Gastrocnemius medialis (tissue), 4 donors: ENCODE measurements at regions not wholly inside any gene's neighbourhood (a gene's known extent, or its start where the extent isn't known, plus 50 kb on each side); places are given as distances from the start of the nearest gene placed in this dataset.

Experiments used
- ATAC-seq, 2 donors: fragments of 150-250 bp; one replicate each; pipeline ENCODE4 v1.9.1; 2016
- DNase-seq, 2 donors: peaks; one replicate each; pipeline ENCODE4 v3.0.0-alpha.2; 2019
- H3K27ac ChIP-seq, 4 donors: fragments of 200-600 bp; sonication (generic); 1 replicate in 1 of 4; 2 replicates in 3 of 4; pipeline ENCODE4 v1.5.1; 2016 to 2018; ENCODE audit warnings: mild to moderate bottlenecking in 2 of 4, moderate library complexity in 1 of 4
- H3K27me3 ChIP-seq, 3 donors: fragments of 200-600 bp; sonication (generic) in 2 of 3; 1 replicate in 1 of 3; 2 replicates in 2 of 3; pipeline versions ENCODE4 v1.5.1 to v1.6.0; 2016 to 2019; ENCODE audit warnings: mild to moderate bottlenecking in 1 of 3, moderate library complexity in 1 of 3
- H3K36me3 ChIP-seq, 2 donors: fragments of 200-600 bp; sonication (generic) in 1 of 2; one replicate each; pipeline ENCODE4 v1.5.1; 2017 to 2018
- H3K4me1 ChIP-seq, 2 donors: fragments of 200-600 bp; sonication (generic) in 1 of 2; one replicate each; pipeline ENCODE4 v1.5.1; 2016 to 2017; ENCODE audit warnings: mild to moderate bottlenecking in 2 of 2
- H3K4me3 ChIP-seq, 4 donors: fragments of 200-600 bp; sonication (generic) in 3 of 4; 1 replicate in 1 of 4; 2 replicates in 3 of 4; pipeline ENCODE4 v1.5.1; 2016 to 2019; ENCODE audit warnings: mild to moderate bottlenecking in 2 of 4
- H3K9me3 ChIP-seq, 3 donors: fragments of 200-600 bp; sonication (generic) in 2 of 3; 1 replicate in 1 of 3; 2 replicates in 2 of 3; pipeline ENCODE4 v1.5.1; 2016 to 2019
- POLR2A ChIP-seq, 2 donors: fragments of 450-650 bp; IDR thresholded peaks; one replicate each; pipeline ENCODE4 v1.6.1; 2017; ENCODE audit warnings: antibody characterized with exemption in 2 of 2, mild to moderate bottlenecking in 2 of 2, moderate library complexity in 2 of 2
- in situ Hi-C, 4 donors: fragments of 200-750 bp; cut with MboI; loops; one replicate each; pipeline versions ENCODE4 v1.15.0 to v1.8.0; 2017; ENCODE audit warnings: low sequenced_read_pairs in 4 of 4
- intact Hi-C: fragments of 100-400 bp; cut with DNase I; formaldehyde crosslinking; loops from one replicate; pipeline ENCODE4 v1.15.1; 2023; ENCODE audit warnings: low total_unique reads
- TF ChIP-seq, protein P1 (sequence below), 5 experiments: fragments of 450-650 bp in 3 of 5; fragments of 200-600 bp in 2 of 5; sonication (generic) in 2 of 5; IDR thresholded peaks in 4 of 5; conservative IDR thresholded peaks in 1 of 5; 1 replicate in 4 of 5; 2 replicates in 1 of 5; pipeline ENCODE4 v1.5.1; 2016 to 2019; ENCODE audit warnings: antibody characterized with exemption in 5 of 5, mild to moderate bottlenecking in 3 of 5, moderate library complexity in 3 of 5

DNA sequence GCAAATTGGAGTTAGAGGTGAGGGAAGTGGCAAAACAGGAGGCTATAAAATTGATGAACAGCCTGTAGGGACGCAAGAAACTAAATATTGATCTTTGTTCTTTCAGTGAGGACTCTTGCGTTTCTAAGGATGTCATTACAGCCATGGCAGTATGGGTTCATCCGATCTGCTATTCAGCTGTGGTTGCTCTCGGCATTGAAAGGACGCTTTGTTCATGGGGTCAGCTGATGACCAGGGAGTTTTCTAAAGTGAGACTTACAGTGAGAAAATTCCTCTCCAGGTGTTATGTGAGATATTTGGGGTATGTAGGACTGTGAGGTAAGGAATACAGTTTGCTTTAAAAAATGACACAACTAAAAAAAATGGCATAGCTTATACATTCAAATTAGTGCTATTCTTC is 52.7 kb upstream of the PELI1 start:
- no peak overlapping the region for H3K4me3 ChIP-seq
- H3K4me1 ChIP-seq: peaks cover 0 to 2% of the 10 kb centered on the region in 2 donors
- TF ChIP-seq, protein P1, sequence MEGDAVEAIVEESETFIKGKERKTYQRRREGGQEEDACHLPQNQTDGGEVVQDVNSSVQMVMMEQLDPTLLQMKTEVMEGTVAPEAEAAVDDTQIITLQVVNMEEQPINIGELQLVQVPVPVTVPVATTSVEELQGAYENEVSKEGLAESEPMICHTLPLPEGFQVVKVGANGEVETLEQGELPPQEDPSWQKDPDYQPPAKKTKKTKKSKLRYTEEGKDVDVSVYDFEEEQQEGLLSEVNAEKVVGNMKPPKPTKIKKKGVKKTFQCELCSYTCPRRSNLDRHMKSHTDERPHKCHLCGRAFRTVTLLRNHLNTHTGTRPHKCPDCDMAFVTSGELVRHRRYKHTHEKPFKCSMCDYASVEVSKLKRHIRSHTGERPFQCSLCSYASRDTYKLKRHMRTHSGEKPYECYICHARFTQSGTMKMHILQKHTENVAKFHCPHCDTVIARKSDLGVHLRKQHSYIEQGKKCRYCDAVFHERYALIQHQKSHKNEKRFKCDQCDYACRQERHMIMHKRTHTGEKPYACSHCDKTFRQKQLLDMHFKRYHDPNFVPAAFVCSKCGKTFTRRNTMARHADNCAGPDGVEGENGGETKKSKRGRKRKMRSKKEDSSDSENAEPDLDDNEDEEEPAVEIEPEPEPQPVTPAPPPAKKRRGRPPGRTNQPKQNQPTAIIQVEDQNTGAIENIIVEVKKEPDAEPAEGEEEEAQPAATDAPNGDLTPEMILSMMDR (IDR thresholded peaks at IDR 0.05 in 4 of 5, conservative IDR thresholded peaks at IDR 0.05 in 1 of 5): no peak
- no peaks in the 10 kb centered on the region for H3K27me3 ChIP-seq
- in situ Hi-C loops (no loop called here), intact Hi-C loops (no loop called here)
- H3K9me3 ChIP-seq: no peaks in the 10 kb centered on the region
- H3K27ac ChIP-seq: no peak overlapping the region
- no peaks in the 10 kb centered on the region for H3K36me3 ChIP-seq
- DNase-seq: no peak
- ATAC-seq: no peak

DNA sequence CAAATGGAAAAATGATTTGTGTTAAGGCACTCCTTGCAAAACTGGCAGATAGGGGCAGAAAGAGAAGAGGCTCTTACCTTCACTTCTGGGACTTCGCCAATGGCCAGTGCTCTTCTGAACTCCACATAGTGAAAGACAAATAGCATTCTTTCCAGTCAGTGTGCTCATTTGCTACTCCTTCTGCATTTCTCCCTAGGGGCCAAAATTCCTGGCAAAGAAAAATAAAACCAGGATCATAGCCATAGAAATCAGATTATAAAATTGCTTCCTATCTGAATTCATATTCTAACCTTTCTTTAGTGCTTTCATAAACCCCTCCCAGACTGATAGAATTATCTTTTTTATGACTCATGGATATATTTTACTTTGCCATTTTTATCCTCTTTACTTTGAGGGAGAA is 56.9 kb upstream of the PELI1 start:
- ATAC-seq (no peak), DNase-seq (no peak)
- Histone ChIP-seq H3K4me1 (peaks cover 22 to 27% of the 10 kb centered on the region in 2 donors), H3K27ac (no peak overlapping the region), H3K36me3 (no peaks in the 10 kb centered on the region), H3K27me3 (no peaks in the 10 kb centered on the region), H3K4me3 (no peak overlapping the region), H3K9me3 (no peaks in the 10 kb centered on the region)
- in situ Hi-C loops (no loop called here), intact Hi-C loops (no loop called here)
- TF ChIP-seq POLR2A (IDR thresholded peaks at IDR 0.05): no peak
- TF ChIP-seq, protein P1 (IDR thresholded peaks at IDR 0.05 in 4 of 5, conservative IDR thresholded peaks at IDR 0.05 in 1 of 5): no peak

DNA sequence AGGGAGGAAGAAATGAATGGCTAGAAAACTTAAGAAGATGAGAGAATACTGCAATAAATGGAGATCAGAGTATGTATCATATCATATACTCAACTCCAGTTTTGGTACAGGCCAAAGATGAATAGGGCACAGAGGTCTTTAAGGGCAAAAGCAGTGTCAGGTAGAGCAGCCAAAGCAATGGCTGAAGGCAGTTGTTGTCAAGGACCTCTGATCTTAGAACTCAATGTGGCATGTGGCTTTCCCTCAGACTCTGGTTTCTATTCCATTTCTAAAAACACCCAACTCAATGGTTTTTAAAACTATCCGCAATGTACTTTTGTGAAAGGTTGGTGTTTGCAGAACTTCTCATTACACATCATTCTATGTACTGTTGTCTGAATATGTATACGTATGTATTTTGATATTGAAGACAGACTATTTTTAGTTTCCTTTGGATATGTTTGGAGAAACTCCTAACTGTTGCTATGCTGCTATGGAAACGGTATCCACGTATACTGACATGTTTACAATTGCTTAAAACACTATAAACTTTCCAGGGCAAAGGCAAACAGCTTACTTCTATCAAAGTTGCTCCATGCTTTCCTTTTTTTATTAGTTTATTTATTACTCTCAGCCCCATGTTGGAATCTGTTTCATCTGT is 58.1 kb upstream of the PELI1 start:
- H3K4me1 ChIP-seq: peaks cover 22 to 27% of the 10 kb centered on the region in 2 donors
- intact Hi-C loops: no loop called here

DNA sequence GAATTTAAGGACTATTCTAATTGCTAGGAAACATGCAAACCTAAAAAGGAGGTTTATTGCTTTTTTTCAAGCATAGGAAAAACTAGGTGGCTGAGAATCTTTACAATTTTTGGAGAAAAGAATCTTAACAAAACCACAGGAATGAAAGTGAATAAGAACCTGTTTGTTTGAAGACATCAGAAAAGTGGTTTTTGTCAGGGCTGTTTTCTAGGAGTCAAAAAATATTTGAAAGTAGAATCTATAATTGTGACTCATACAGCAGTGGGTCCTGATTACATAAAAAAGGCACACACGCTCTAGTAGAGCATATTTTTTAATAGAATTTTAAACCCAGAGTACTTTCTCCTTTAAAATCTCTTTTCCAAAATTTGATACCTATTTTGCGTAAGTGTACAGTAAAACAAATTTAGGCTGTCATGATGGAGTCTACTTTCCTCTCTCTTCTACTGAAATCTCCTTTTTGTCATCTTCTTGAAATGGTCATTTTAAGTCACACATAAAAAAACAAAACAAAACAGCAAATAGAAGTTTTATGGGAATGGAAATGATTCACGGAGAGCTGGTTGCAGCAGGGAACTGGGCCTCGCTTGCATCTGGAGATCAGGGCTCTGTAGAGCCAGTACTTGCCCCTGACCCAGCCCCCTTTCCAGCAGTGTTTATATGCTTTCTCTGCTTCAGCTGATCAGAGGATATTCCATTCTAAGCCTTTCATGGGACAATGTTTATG is 59.1 kb upstream of the PELI1 start:
- Histone ChIP-seq H3K27ac (peak overlapping the region; percentile 39 to 79 (median 61)), H3K27me3 (no peaks in the 10 kb centered on the region), H3K36me3 (no peaks in the 10 kb centered on the region), H3K9me3 (no peaks in the 10 kb centered on the region), H3K4me3 (peak overlapping the region in 2 of 4 donors; percentile 42 to 48), H3K4me1 (peaks cover 22 to 27% of the 10 kb centered on the region in 2 donors)
- no peak for DNase-seq
- ATAC-seq: peak in 1 of 2 donors; percentile 27
- in situ Hi-C loops (no loop called here), intact Hi-C loops (no loop called here)
- no peak for TF ChIP-seq POLR2A (IDR thresholded peaks at IDR 0.05)
- TF ChIP-seq, protein P1 (IDR thresholded peaks at IDR 0.05 in 4 of 5, conservative IDR thresholded peaks at IDR 0.05 in 1 of 5): no peak

More for the DNA sequence above, 58.1 kb upstream of the PELI1 start:
- H3K9me3 ChIP-seq: no peaks in the 10 kb centered on the region
- TF ChIP-seq, protein P1 (IDR thresholded peaks at IDR 0.05 in 4 of 5, conservative IDR thresholded peaks at IDR 0.05 in 1 of 5): no peak
- no peak for TF ChIP-seq POLR2A (IDR thresholded peaks at IDR 0.05)
- no peak overlapping the region for H3K4me3 ChIP-seq
- H3K36me3 ChIP-seq: no peaks in the 10 kb centered on the region
- ATAC-seq (no peak), DNase-seq (no peak)
- no peaks in the 10 kb centered on the region for H3K27me3 ChIP-seq
- in situ Hi-C loops: no loop called here
- peak overlapping the region in 2 of 4 donors; percentile 52 to 70 for H3K27ac ChIP-seq
